ENCODE measurements at regions not wholly inside any gene's neighbourhood (a gene's known extent, or its start where the extent isn't known, plus 50 kb on each side); places are given as distances from the start of the nearest gene placed in this dataset.

DNA sequence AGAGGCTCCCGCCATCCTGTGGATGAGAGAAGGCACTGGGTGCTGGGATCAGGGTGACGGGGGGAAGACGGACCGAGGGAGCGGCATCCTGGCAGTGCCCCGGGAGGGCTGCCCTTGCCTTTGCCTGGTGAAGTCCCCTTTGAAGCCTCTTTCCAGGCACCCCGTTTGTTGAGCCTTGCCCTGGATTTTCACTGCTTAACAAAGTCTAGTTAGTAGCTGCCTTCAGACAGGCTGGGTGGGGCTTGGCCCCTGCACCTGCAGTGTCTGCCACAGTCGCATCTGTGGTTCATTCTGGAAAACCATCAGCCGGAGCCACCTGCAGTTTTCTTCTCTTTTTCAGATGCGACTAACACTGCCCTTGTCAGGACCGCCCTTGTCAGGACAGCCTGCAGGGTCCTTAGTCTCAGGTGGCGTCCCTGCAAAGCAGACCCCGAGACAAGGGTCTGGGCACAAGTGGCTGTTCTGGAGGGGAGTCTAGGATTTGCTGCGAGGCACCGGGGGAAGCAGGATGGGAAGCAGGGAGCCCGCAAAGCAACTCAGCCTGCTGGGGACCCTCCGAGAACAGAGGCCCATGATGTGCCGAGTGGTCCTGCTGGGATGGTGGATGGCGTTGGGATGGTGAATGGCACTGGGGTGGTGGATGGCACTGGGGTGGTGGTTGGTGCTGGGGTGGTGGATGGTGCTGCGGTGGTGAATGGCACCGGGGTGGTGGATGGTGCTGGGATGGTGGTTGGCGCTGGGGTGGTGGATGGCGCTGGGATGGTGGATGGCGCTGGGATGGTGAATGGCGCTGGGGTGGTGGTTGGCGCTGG, 147.9 kb upstream of the COL5A1 start:
- TF ChIP-seq FOXP2 (optimal IDR thresholded peaks at IDR 0.05; ENCODE audit: borderline replicate concordance, extremely low read depth, extremely low read length, insufficient read depth) (no peak), SIN3A (IDR thresholded peaks at IDR 0.05; ENCODE audit: borderline replicate concordance, insufficient read depth, low read length) (no peak), POLR2AphosphoS5 (IDR thresholded peaks at IDR 0.05; ENCODE audit: low read depth, low read length) (no peak), TAF1 (IDR thresholded peaks at IDR 0.05; ENCODE audit: borderline replicate concordance, insufficient read depth, low read length) (no peak)
- TF ChIP-seq, protein P1, sequence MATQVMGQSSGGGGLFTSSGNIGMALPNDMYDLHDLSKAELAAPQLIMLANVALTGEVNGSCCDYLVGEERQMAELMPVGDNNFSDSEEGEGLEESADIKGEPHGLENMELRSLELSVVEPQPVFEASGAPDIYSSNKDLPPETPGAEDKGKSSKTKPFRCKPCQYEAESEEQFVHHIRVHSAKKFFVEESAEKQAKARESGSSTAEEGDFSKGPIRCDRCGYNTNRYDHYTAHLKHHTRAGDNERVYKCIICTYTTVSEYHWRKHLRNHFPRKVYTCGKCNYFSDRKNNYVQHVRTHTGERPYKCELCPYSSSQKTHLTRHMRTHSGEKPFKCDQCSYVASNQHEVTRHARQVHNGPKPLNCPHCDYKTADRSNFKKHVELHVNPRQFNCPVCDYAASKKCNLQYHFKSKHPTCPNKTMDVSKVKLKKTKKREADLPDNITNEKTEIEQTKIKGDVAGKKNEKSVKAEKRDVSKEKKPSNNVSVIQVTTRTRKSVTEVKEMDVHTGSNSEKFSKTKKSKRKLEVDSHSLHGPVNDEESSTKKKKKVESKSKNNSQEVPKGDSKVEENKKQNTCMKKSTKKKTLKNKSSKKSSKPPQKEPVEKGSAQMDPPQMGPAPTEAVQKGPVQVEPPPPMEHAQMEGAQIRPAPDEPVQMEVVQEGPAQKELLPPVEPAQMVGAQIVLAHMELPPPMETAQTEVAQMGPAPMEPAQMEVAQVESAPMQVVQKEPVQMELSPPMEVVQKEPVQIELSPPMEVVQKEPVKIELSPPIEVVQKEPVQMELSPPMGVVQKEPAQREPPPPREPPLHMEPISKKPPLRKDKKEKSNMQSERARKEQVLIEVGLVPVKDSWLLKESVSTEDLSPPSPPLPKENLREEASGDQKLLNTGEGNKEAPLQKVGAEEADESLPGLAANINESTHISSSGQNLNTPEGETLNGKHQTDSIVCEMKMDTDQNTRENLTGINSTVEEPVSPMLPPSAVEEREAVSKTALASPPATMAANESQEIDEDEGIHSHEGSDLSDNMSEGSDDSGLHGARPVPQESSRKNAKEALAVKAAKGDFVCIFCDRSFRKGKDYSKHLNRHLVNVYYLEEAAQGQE (IDR thresholded peaks at IDR 0.05; ENCODE audit: insufficient read depth in 1 of 2, low read depth in 2 of 2, low read length in 2 of 2), result no peak

DNA sequence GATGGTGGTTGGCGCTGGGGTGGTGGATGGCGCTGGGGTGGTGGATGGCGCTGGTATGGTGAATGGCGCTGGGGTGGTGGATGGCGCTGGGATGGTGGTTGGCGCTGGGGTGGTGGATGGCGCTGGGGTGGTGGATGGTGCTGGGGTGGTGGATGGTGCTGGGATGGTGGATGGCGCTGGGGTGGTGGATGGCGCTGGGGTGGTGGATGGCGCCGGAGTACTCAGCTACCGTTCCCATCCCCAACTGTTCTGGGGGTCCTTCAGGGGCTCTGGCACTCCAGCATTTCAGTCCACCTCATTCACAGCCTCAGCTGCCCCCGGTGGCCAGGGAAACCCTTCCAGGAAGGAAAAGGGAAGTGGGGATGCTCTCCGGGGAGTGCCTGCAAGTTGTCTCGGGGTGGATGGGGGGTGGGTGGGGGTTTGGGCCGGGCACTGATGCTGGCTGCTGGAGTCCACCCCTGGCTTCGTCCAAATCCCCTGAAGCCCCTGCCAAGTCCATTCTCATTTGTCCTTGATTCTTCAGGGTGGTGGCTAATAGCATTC, 147.3 kb upstream of the COL5A1 start:
- no peak for TF ChIP-seq SIN3A (IDR thresholded peaks at IDR 0.05; ENCODE audit: borderline replicate concordance, insufficient read depth, low read length)
- TF ChIP-seq POLR2AphosphoS5 (IDR thresholded peaks at IDR 0.05; ENCODE audit: low read depth, low read length), result no peak

DNA sequence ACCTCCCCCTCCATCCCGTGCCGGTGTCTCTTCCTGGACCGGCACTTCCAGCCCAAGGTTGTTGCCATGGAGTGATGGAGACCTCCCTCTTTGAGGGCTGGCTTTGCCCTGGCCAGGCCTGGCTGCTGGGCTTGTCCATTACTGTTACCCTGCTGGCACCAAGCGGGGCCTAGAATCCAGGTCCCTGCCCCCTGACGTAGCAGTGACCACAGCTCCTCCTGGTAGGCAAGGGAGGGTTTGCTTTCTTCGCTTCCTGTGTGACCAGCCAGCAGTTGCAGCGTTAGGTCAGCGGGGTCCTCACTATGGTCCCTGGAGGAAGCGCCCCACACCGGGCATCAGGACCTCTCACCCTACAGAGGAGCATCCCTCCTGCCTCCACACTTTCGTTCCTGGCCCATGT, 146.7 kb upstream of the COL5A1 start:
- TF ChIP-seq TAF1 (IDR thresholded peaks at IDR 0.05; ENCODE audit: borderline replicate concordance, insufficient read depth, low read length) (no peak), FOXP2 (optimal IDR thresholded peaks at IDR 0.05; ENCODE audit: borderline replicate concordance, extremely low read depth, extremely low read length, insufficient read depth) (no peak), POLR2AphosphoS5 (IDR thresholded peaks at IDR 0.05; ENCODE audit: low read depth, low read length) (no peak), SIN3A (IDR thresholded peaks at IDR 0.05; ENCODE audit: borderline replicate concordance, insufficient read depth, low read length) (no peak)
- TF ChIP-seq, protein P1 (IDR thresholded peaks at IDR 0.05; ENCODE audit: insufficient read depth in 1 of 2, low read depth in 2 of 2, low read length in 2 of 2), result no peak

DNA sequence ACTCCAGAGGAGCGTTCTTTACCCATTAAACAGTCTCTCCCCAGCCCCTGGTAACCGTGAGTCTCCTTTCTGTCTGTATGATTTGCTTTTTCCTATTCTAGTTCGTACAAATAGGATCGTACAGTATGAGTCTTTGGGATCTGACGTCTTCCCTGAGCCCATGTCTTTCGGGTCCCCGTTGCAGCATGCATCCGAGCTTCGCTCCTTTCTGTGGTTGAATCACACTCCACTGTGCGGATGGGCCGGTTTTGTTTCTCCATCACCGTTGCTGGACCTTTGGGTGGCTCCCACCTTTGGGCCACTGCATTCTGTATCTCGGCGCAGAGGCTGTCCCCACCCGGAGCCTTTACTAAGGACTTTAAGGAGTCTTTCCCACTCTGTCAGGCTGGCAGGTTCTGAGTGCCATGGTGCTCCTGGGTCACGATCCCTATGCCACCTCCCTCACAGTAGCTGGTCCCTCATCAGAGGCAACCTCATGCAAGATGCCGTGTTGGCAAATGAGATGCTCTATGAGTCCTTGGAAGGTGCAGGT, 145.7 kb upstream of the COL5A1 start:
- TF ChIP-seq SIN3A (IDR thresholded peaks at IDR 0.05; ENCODE audit: borderline replicate concordance, insufficient read depth, low read length) (no peak), FOXP2 (optimal IDR thresholded peaks at IDR 0.05; ENCODE audit: borderline replicate concordance, extremely low read depth, extremely low read length, insufficient read depth) (no peak), TAF1 (IDR thresholded peaks at IDR 0.05; ENCODE audit: borderline replicate concordance, insufficient read depth, low read length) (no peak), POLR2AphosphoS5 (IDR thresholded peaks at IDR 0.05; ENCODE audit: low read depth, low read length) (no peak)
- TF ChIP-seq, protein P1 (IDR thresholded peaks at IDR 0.05; ENCODE audit: insufficient read depth in 1 of 2, low read depth in 2 of 2, low read length in 2 of 2), result no peak

DNA sequence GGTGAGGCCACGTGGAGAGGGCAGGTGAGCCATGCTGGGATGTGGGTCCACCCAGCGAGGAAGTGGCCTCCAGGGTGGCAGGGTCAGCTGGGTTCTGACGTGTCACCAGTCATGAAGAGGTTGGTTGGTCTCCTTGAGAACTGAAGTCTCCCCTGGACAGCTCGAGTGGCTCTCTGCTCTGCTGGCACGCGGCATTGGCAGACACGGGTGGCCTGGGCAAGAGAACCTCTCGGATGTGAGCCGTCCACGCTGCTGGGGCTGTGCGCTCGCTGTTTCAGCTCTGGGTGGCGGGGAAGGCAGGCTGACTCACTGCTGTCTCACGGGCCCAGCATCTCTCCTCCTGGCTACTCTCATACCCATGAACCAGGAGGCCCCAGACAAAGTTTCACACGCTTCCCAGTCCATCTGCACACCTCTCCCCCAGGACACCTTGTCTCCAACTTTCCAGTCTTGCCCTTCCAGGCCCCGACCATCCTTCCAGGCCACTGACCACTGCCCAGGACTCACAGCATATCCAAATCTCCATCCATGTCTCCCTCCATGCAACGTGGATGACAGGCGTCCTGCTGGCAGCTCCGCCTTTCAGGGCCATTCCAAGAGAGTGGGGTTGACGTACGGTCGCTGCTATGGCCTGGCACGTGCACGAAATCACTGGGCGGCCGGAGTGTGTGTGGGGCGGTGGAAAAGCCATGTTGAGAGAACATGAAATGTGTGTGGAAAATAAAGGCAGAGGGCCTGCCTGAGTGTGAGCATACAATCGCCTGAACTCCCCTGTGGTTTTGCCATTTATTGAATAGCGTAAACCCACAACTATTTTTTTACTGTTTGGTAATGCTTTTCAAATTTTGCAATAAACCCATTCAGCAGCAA, 145.0 kb upstream of the COL5A1 start:
- TF ChIP-seq SIN3A (IDR thresholded peaks at IDR 0.05; ENCODE audit: borderline replicate concordance, insufficient read depth, low read length) (no peak), POLR2AphosphoS5 (IDR thresholded peaks at IDR 0.05; ENCODE audit: low read depth, low read length) (no peak), FOXP2 (optimal IDR thresholded peaks at IDR 0.05; ENCODE audit: borderline replicate concordance, extremely low read depth, extremely low read length, insufficient read depth) (no peak), TAF1 (IDR thresholded peaks at IDR 0.05; ENCODE audit: borderline replicate concordance, insufficient read depth, low read length) (no peak)
- TF ChIP-seq, protein P1 (IDR thresholded peaks at IDR 0.05; ENCODE audit: insufficient read depth in 1 of 2, low read depth in 2 of 2, low read length in 2 of 2), result no peak

All from PFSK-1 (cell line).